Activated CD4-positive, alpha-beta T cell treated with anti-CD3 and anti-CD28 coated beads, Interleukin-2, amount 50 U/mL, for 24 hours (primary cell): ENCODE measurements at regions not wholly inside any gene's neighbourhood (a gene's known extent, or its start where the extent isn't known, plus 50 kb on each side); places are given as distances from the start of the nearest gene placed in this dataset.
"Not testable (repeated sequence)": the region's sequence is repeated elsewhere in the genome, so short reads cannot be mapped to it uniquely, and the experiment has no call there.

Source experiments
- DNase-seq, 2 donors: peaks; one replicate each; pipeline ENCODE4 v3.0.0-alpha.2; 2020; ENCODE audit warnings: low read depth in 1 of 2, low spot score in 1 of 2

- no peak for DNase-seq
Measured at GRCh38 chr2:146376511-146377064, 1468.2 kb upstream of the ACVR2A start.

GRCh38 chr2:146374505-146374904 is 1470.3 kb upstream of the ACVR2A start:
- DNase-seq = no peak

GRCh38 chr2:146371364-146371763 is 1473.5 kb upstream of the ACVR2A start:
- DNase-seq = not testable (repeated sequence)

GRCh38 chr2:146370826-146371225 is 1474.0 kb upstream of the ACVR2A start:
- no peak for DNase-seq

GRCh38 chr2:146366276-146366675 is 1478.6 kb upstream of the ACVR2A start:
- no peak for DNase-seq

GRCh38 chr2:146365041-146365440 is 1479.8 kb upstream of the ACVR2A start:
- DNase-seq = no peak

- no peak for DNase-seq
Measured at GRCh38 chr2:146363731-146364130, 1481.1 kb upstream of the ACVR2A start.

- DNase-seq = no peak
Measured at GRCh38 chr2:146351689-146352088, 1493.1 kb upstream of the ACVR2A start.

- no peak for DNase-seq
Measured at GRCh38 chr2:146349334-146349733, 1495.5 kb upstream of the ACVR2A start.

GRCh38 chr2:146324951-146325350 is 1519.9 kb upstream of the ACVR2A start:
- no peak for DNase-seq

- no peak for DNase-seq
Measured at GRCh38 chr2:146323564-146323963, 1521.3 kb upstream of the ACVR2A start.

GRCh38 chr2:146321175-146321574 is 1523.7 kb upstream of the ACVR2A start:
- DNase-seq = no peak

GRCh38 chr2:146317959-146318358 is 1526.9 kb upstream of the ACVR2A start:
- DNase-seq = no peak

- no peak for DNase-seq
Measured at GRCh38 chr2:146312899-146313298, 1531.9 kb upstream of the ACVR2A start.

- no peak for DNase-seq
Measured at GRCh38 chr2:146305164-146305563, 1539.7 kb upstream of the ACVR2A start.

GRCh38 chr2:146301287-146301686 is 1543.5 kb upstream of the ACVR2A start:
- DNase-seq = no peak

GRCh38 chr2:146295080-146295670 is 1549.7 kb upstream of the ACVR2A start:
- no peak for DNase-seq

GRCh38 chr2:146287281-146287680 is 1557.5 kb upstream of the ACVR2A start:
- DNase-seq = no peak

GRCh38 chr2:146278881-146279280 is 1565.9 kb upstream of the ACVR2A start:
- no peak for DNase-seq

- DNase-seq = no peak
Measured at GRCh38 chr2:146271131-146271831, 1573.5 kb upstream of the ACVR2A start.

- no peak for DNase-seq
Measured at GRCh38 chr2:146270618-146271017, 1574.2 kb upstream of the ACVR2A start.

GRCh38 chr2:146267093-146267492 is 1577.7 kb upstream of the ACVR2A start:
- DNase-seq = no peak

- no peak for DNase-seq
Measured at GRCh38 chr2:146265656-146266055, 1579.2 kb upstream of the ACVR2A start.
